H9 (cell line): ENCODE measurements at regions not wholly inside any gene's neighbourhood (a gene's known extent, or its start where the extent isn't known, plus 50 kb on each side); places are given as distances from the start of the nearest gene placed in this dataset.

Experiments used
- DNase-seq: peaks from one replicate; pipeline ENCODE4 v3.0.0-alpha.2; 2017
- H2AFZ ChIP-seq: one replicate; pipeline ENCODE4 v1.6.1; 2013; ENCODE audit warnings: mild to moderate bottlenecking, low read length, control low read depth, moderate library complexity
- H2AK5ac ChIP-seq: 2 replicates; pipeline ENCODE4 v1.6.1; 2013; ENCODE audit warnings: low read length, control low read depth, mixed read lengths; ENCODE audit not compliant: insufficient read length
- H2BK120ac ChIP-seq: one replicate; pipeline ENCODE4 v1.6.1; 2013; ENCODE audit warnings: low read depth, mild to moderate bottlenecking, low read length, control low read depth, inconsistent platforms; ENCODE audit not compliant: poor library complexity, severe bottlenecking
- H2BK12ac ChIP-seq: 2 replicates; pipeline ENCODE4 v1.6.1; 2013; ENCODE audit warnings: low read length, control low read depth, mixed read lengths, low read depth; ENCODE audit not compliant: insufficient read length
- H2BK15ac ChIP-seq: 2 replicates; pipeline ENCODE4 v1.6.1; 2013; ENCODE audit warnings: low read depth, low read length, control low read depth
- H2BK20ac ChIP-seq: one replicate; pipeline ENCODE4 v1.6.1; 2013; ENCODE audit warnings: low read depth, mild to moderate bottlenecking, low read length, control low read depth, inconsistent platforms; ENCODE audit not compliant: poor library complexity, severe bottlenecking
- H2BK5ac ChIP-seq: 2 replicates; pipeline ENCODE4 v1.6.1; 2013; ENCODE audit warnings: low read length, control low read depth, mixed read lengths; ENCODE audit not compliant: insufficient read length
- H3K14ac ChIP-seq: 2 replicates; pipeline ENCODE4 v1.6.1; 2013; ENCODE audit warnings: low read length, control low read depth; ENCODE audit not compliant: insufficient read depth
- H3K18ac ChIP-seq: 2 replicates; pipeline ENCODE4 v1.6.1; 2013; ENCODE audit warnings: low read depth, mild to moderate bottlenecking, mixed read lengths, low read length, control low read depth; ENCODE audit not compliant: insufficient read length
- H3K23ac ChIP-seq: 2 replicates; pipeline ENCODE4 v1.6.1; 2013; ENCODE audit warnings: low read length, control low read depth, mixed read lengths, low read depth; ENCODE audit not compliant: insufficient read length
- H3K23me2 ChIP-seq: 2 replicates; pipeline ENCODE4 v1.6.1; 2013; ENCODE audit warnings: low read depth, mild to moderate bottlenecking, mixed read lengths, low read length, control low read depth; ENCODE audit not compliant: insufficient read length, poor library complexity, severe bottlenecking
- H3K27ac ChIP-seq: 2 replicates; pipeline ENCODE4 v1.5.1; 2013; ENCODE audit warnings: low read length, control low read depth, mixed read lengths, low read depth; ENCODE audit not compliant: insufficient read length
- H3K27me3 ChIP-seq: 2 replicates; pipeline ENCODE4 v1.6.1; 2013; ENCODE audit warnings: low read length, control low read depth, inconsistent platforms; ENCODE audit not compliant: insufficient read depth
- H3K4ac ChIP-seq: 2 replicates; pipeline ENCODE4 v1.6.1; 2013; ENCODE audit warnings: low read depth, mild to moderate bottlenecking, control low read depth, inconsistent platforms, low read length, moderate library complexity
- H3K4me1 ChIP-seq: 2 replicates; pipeline ENCODE4 v1.6.1; 2013; ENCODE audit warnings: low read length, control low read depth, inconsistent platforms; ENCODE audit not compliant: insufficient read depth
- H3K4me2 ChIP-seq: 2 replicates; pipeline ENCODE4 v1.6.1; 2013; ENCODE audit warnings: low read length, control low read depth, mixed read lengths; ENCODE audit not compliant: insufficient read length, insufficient read depth
- H3K56ac ChIP-seq: 2 replicates; pipeline ENCODE4 v1.6.1; 2013; ENCODE audit warnings: low read depth, mild to moderate bottlenecking, mixed read lengths, low read length, control low read depth; ENCODE audit not compliant: insufficient read length
- H3K79me1 ChIP-seq: 2 replicates; pipeline ENCODE4 v1.6.1; 2013; ENCODE audit warnings: low read depth, mild to moderate bottlenecking, moderate library complexity, low read length, control low read depth, inconsistent platforms; ENCODE audit not compliant: insufficient read depth, poor library complexity, severe bottlenecking
- H3K79me2 ChIP-seq: 2 replicates; pipeline ENCODE4 v1.6.1; 2013; ENCODE audit warnings: low read length, control low read depth, inconsistent platforms; ENCODE audit not compliant: insufficient read depth
- H3K9ac ChIP-seq: 2 replicates; pipeline ENCODE4 v1.6.1; 2013; ENCODE audit warnings: low read length, control low read depth, mixed read lengths; ENCODE audit not compliant: insufficient read length; ENCODE audit errors: extremely low read depth
- H3K9me3 ChIP-seq: one replicate; pipeline ENCODE4 v1.6.1; 2013; ENCODE audit warnings: low read depth, low read length, inconsistent platforms; ENCODE audit not compliant: control insufficient read depth
- H3T11ph ChIP-seq: one replicate; pipeline ENCODE4 v1.6.1; 2013; ENCODE audit warnings: mild to moderate bottlenecking, low read length, control low read depth, inconsistent platforms
- H4K20me1 ChIP-seq: one replicate; pipeline ENCODE4 v1.6.1; 2013; ENCODE audit not compliant: control insufficient read depth, insufficient read length, insufficient read depth
- H4K5ac ChIP-seq: 2 replicates; pipeline ENCODE4 v1.6.1; 2013; ENCODE audit warnings: low read depth, mild to moderate bottlenecking, mixed read lengths, low read length, control low read depth; ENCODE audit not compliant: insufficient read length
- H4K8ac ChIP-seq: replicated peaks from 2 replicates; pipeline ENCODE4 v1.6.1; 2013; ENCODE audit warnings: low read length, control low read depth, mixed read lengths, low read depth; ENCODE audit not compliant: insufficient read length
- H4K91ac ChIP-seq: 2 replicates; pipeline ENCODE4 v1.6.1; 2013; ENCODE audit warnings: low read depth, mild to moderate bottlenecking, moderate library complexity, mixed read lengths, low read length, control low read depth; ENCODE audit not compliant: insufficient read length
- H3K27ac Mint-ChIP-seq, 3 experiments: 2 replicates in 2 of 3; 3 replicates in 1 of 3; pipeline ENCODE4 v1.8.0; 2020 to 2021; ENCODE audit warnings: mixed read lengths in 3 of 3, mild to moderate bottlenecking in 1 of 3, moderate library complexity in 1 of 3
- H3K27me3 Mint-ChIP-seq: 2 replicates; pipeline ENCODE4 v1.8.0; 2021; ENCODE audit warnings: low read depth, mild to moderate bottlenecking, moderate library complexity, mixed read lengths
- H3K36me3 Mint-ChIP-seq, 3 experiments: 2 replicates in 2 of 3; 3 replicates in 1 of 3; pipeline ENCODE4 v1.8.0; 2020 to 2021; ENCODE audit warnings: low read depth in 3 of 3, mixed read lengths in 3 of 3; ENCODE audit not compliant: insufficient read depth in 1 of 3
- H3K4me1 Mint-ChIP-seq, 2 experiments: 2 replicates each; pipeline ENCODE4 v1.8.0; 2020; ENCODE audit warnings: mixed read lengths in 2 of 2
- H3K4me3 Mint-ChIP-seq, 2 experiments: 2 replicates in 1 of 2; 3 replicates in 1 of 2; pipeline ENCODE4 v1.8.0; 2020 to 2021; ENCODE audit warnings: mild to moderate bottlenecking in 2 of 2, mixed read lengths in 2 of 2, moderate library complexity in 1 of 2
- H3K9me3 Mint-ChIP-seq, 2 experiments: 2 replicates in 1 of 2; 3 replicates in 1 of 2; pipeline ENCODE4 v1.8.0; 2020; ENCODE audit warnings: mild to moderate bottlenecking in 2 of 2, mixed read lengths in 2 of 2, moderate library complexity in 1 of 2
- WGBS: extraction: QIAGEN DNeasy Blood & Tissue Kit; methylation state at CpG from one replicate; pipeline ENCODE4 v1.1.7; 2013; ENCODE audit warnings: missing lambda C conversion rate, low lambda C conversion rate, mixed read lengths; ENCODE audit not compliant: insufficient read length; ENCODE audit errors: extremely low coverage; 5-methylcytosine and 5-hydroxymethylcytosine counted together
- TF ChIP-seq, protein P1 (sequence below): fragments of 200-600 bp; sonication (generic); conservative IDR thresholded peaks from 3 replicates; pipeline ENCODE4 v1.8.0; 2021; ENCODE audit warnings: antibody characterized with exemption, mild to moderate bottlenecking

- no peaks in the 10 kb centered on the region for H3K9me3 ChIP-seq
- H3K23me2 ChIP-seq = no peaks in the 10 kb centered on the region
- Mint-ChIP-seq H3K27ac (peak overlapping the region in 1 of 3 experiments; percentile 29; a peak in 1 of 7 replicates), H3K27me3 (peaks cover 58% of the 10 kb centered on the region), H3K9me3 (peaks cover 2 to 3% of the 10 kb centered on the region in 2 experiments; a peak in 2 of 5 replicates), H3K36me3 (no peaks in the 10 kb centered on the region), H3K4me1 (no peaks in the 10 kb centered on the region), H3K4me3 (no peak overlapping the region)
- H3K79me2 ChIP-seq = no peaks in the 10 kb centered on the region
- H3K4me1 ChIP-seq = peaks cover 3% of the 10 kb centered on the region; the same call in 1 of the 2 replicates
- no peak overlapping the region for H3K9ac ChIP-seq
- no peak overlapping the region for H3K23ac ChIP-seq
- H4K8ac ChIP-seq = no peak overlapping the region
- H3K14ac ChIP-seq = no peak overlapping the region
- no peak overlapping the region for H2BK12ac ChIP-seq
- H2BK120ac ChIP-seq = no peak overlapping the region
- no CpG with 5 or more reads among the region's 9 CpGs for WGBS
- H3K56ac ChIP-seq = no peak overlapping the region
- no peak overlapping the region for H2BK15ac ChIP-seq
- H3K4ac ChIP-seq = no peak overlapping the region
- H3K4me2 ChIP-seq = no peak overlapping the region
- TF ChIP-seq, protein P1, sequence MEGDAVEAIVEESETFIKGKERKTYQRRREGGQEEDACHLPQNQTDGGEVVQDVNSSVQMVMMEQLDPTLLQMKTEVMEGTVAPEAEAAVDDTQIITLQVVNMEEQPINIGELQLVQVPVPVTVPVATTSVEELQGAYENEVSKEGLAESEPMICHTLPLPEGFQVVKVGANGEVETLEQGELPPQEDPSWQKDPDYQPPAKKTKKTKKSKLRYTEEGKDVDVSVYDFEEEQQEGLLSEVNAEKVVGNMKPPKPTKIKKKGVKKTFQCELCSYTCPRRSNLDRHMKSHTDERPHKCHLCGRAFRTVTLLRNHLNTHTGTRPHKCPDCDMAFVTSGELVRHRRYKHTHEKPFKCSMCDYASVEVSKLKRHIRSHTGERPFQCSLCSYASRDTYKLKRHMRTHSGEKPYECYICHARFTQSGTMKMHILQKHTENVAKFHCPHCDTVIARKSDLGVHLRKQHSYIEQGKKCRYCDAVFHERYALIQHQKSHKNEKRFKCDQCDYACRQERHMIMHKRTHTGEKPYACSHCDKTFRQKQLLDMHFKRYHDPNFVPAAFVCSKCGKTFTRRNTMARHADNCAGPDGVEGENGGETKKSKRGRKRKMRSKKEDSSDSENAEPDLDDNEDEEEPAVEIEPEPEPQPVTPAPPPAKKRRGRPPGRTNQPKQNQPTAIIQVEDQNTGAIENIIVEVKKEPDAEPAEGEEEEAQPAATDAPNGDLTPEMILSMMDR = no peak
- no peak for DNase-seq
- no peaks in the 10 kb centered on the region for H4K20me1 ChIP-seq
- no peak overlapping the region for H2BK20ac ChIP-seq
- no peaks in the 10 kb centered on the region for H3K79me1 ChIP-seq
- H3T11ph ChIP-seq = no peak overlapping the region
- no peak overlapping the region for H4K91ac ChIP-seq
- H2BK5ac ChIP-seq = no peak overlapping the region
- H3K27me3 ChIP-seq = no peaks in the 10 kb centered on the region; the same call in 1 of the 2 replicates
- H2AFZ ChIP-seq = no peak overlapping the region
- no peak overlapping the region for H3K18ac ChIP-seq
- H3K27ac ChIP-seq = no peak overlapping the region
- H2AK5ac ChIP-seq = no peak overlapping the region
- H4K5ac ChIP-seq = no peak overlapping the region
Measured at GRCh38 chr2:522776-523175, 154.4 kb downstream of the TMEM18 start.
